Prostate gland (tissue), 2 donors: ENCODE measurements at regions not wholly inside any gene's neighbourhood (a gene's known extent, or its start where the extent isn't known, plus 50 kb on each side); places are given as distances from the start of the nearest gene placed in this dataset.

Source experiments
- DNase-seq: peaks from one replicate; pipeline ENCODE4 v3.0.0-alpha.2; 2019; ENCODE audit warnings: low spot score
- H3K27ac ChIP-seq, 2 donors: fragments of 200-600 bp; sonication (generic); 2 replicates each; pipeline ENCODE4 v1.5.1; 2017 to 2019
- H3K27me3 ChIP-seq: fragments of 200-600 bp; sonication (generic); replicated peaks from 2 replicates; pipeline ENCODE4 v1.5.1; 2019; ENCODE audit not compliant: insufficient read depth
- H3K36me3 ChIP-seq, 2 donors: fragments of 200-600 bp; sonication (generic); 1 replicate in 1 of 2; 2 replicates in 1 of 2; pipeline versions ENCODE4 v1.5.1 to v1.8.1; 2017 to 2019
- H3K4me1 ChIP-seq: fragments of 200-600 bp; sonication (generic); replicated peaks from 2 replicates; pipeline ENCODE4 v1.5.1; 2019
- H3K4me3 ChIP-seq, 2 donors: fragments of 200-600 bp; sonication (generic); 2 replicates each; pipeline ENCODE4 v1.5.1; 2017 to 2019
- H3K9me3 ChIP-seq: fragments of 200-600 bp; sonication (generic); 2 replicates; pipeline ENCODE4 v1.5.1; 2017
- POLR2A ChIP-seq: fragments of 450-650 bp; IDR thresholded peaks from one replicate; pipeline ENCODE4 v1.6.1; 2016; ENCODE audit warnings: antibody characterized with exemption, mild to moderate bottlenecking
- POLR2AphosphoS5 ChIP-seq: sonication (generic); formaldehyde crosslinking; IDR thresholded peaks from one replicate; pipeline ENCODE4 v1.6.1; 2017; ENCODE audit warnings: antibody characterized with exemption
- WGBS: methylation state at CpG from one replicate; pipeline ENCODE4 v1.1.5; 2018; 5-methylcytosine and 5-hydroxymethylcytosine counted together
- intact Hi-C: fragments of 100-400 bp; cut with DNase I; formaldehyde crosslinking; loops from one replicate; pipeline ENCODE4 v1.14.2; 2022
- TF ChIP-seq, protein P1 (sequence below), 4 experiments: fragments of 200-600 bp in 2 of 4; fragments of 450-650 bp in 2 of 4; sonication (generic) in 2 of 4; IDR thresholded peaks; 1 replicate in 3 of 4; 2 replicates in 1 of 4; pipeline ENCODE4 v1.5.1; 2016 to 2019; ENCODE audit warnings: antibody characterized with exemption in 4 of 4, mild to moderate bottlenecking in 2 of 4, moderate library complexity in 2 of 4

DNA sequence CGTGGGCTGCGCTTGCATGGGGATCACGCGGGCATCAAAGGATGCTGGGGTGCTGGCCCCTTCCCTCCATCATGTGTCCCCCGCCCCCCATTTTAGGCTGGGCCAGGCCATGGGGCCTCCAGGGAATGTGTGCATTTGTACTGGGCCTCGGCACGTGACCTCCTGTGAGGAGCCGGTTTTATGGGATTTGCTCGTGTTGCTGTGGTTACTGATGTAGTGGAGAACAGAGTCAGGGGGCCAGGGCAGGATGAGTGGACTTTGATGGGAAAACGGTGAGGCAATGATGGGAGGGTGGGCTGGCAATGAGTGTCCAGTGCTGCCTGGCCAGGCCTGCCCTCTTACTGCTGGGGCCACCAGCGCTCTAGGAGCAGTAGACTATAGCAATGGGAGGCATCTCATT, 257.7 kb downstream of the LOXHD1 start:
- H3K4me3 ChIP-seq, result no peak overlapping the region
- no peaks in the 10 kb centered on the region for H3K36me3 ChIP-seq
- DNase-seq, result no peak
- no peak for TF ChIP-seq POLR2AphosphoS5
- no peak for TF ChIP-seq POLR2A
- TF ChIP-seq, protein P1, sequence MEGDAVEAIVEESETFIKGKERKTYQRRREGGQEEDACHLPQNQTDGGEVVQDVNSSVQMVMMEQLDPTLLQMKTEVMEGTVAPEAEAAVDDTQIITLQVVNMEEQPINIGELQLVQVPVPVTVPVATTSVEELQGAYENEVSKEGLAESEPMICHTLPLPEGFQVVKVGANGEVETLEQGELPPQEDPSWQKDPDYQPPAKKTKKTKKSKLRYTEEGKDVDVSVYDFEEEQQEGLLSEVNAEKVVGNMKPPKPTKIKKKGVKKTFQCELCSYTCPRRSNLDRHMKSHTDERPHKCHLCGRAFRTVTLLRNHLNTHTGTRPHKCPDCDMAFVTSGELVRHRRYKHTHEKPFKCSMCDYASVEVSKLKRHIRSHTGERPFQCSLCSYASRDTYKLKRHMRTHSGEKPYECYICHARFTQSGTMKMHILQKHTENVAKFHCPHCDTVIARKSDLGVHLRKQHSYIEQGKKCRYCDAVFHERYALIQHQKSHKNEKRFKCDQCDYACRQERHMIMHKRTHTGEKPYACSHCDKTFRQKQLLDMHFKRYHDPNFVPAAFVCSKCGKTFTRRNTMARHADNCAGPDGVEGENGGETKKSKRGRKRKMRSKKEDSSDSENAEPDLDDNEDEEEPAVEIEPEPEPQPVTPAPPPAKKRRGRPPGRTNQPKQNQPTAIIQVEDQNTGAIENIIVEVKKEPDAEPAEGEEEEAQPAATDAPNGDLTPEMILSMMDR (IDR thresholded peaks at IDR 0.05), result no peak
- H3K27ac ChIP-seq, result no peak overlapping the region
- WGBS, result 72% methylated on average over 11 of the region's 11 CpGs
- intact Hi-C loops, result no loop called here
- no peaks in the 10 kb centered on the region for H3K27me3 ChIP-seq
- no peaks in the 10 kb centered on the region for H3K4me1 ChIP-seq
- no peaks in the 10 kb centered on the region for H3K9me3 ChIP-seq

DNA sequence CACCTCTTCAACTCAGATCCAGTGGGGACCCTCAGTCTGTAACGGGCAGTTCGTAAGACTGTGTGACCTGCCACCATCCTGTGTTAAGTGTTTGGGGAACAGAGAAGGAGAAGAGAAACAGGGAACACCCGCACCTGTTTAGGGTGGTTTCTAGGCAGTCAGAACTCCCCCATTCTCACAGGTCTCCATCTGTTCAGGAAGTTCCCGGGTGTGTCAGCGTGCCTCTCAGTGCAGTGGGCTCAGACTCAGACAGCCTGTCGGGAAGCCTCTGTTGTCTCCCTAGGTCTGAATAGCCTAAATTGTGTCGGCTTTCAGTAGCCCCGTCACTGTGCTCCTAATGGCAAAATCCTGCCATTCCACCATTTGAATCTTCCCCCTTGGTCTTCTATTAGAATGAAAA, 256.6 kb downstream of the LOXHD1 start:
- H3K4me3 ChIP-seq, result no peak overlapping the region
- no peak for DNase-seq
- 74% methylated on average over 8 of the region's 8 CpGs for WGBS
- no peak overlapping the region for H3K27ac ChIP-seq
- no peaks in the 10 kb centered on the region for H3K9me3 ChIP-seq
- intact Hi-C loops, result no loop called here
- no peaks in the 10 kb centered on the region for H3K4me1 ChIP-seq
- no peaks in the 10 kb centered on the region for H3K27me3 ChIP-seq
- no peaks in the 10 kb centered on the region for H3K36me3 ChIP-seq
- TF ChIP-seq, protein P1 (IDR thresholded peaks at IDR 0.05), result no peak
- TF ChIP-seq POLR2AphosphoS5, result no peak
- no peak for TF ChIP-seq POLR2A

DNA sequence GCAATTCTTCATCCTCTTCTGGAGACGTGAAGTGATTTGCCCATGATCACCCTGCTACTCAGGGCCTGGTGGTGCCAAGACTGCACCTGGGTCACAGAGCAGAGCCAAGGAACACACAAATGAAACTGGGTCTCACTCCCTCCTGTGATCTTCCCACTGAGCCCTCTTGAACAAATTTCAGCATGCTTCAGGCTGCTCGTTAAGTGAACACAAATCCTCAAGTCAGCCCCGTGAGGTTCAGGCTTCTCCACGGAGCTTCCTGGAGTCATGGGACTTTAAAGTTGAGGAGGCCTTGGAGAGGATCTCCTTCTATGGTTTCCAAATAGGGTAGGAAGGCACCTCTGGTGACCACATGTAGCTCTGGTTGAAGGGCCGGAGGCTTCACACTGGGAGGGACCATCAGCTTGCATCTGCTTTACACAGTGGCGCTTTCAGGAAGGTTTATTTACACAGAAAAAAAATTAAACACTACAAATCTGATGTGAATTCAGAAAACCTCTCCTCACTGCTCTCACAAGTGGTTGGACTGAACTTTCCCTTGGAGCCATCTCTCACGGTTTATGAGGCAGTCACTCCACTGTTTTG, 255.4 kb downstream of the LOXHD1 start:
- peak overlapping the region in 1 of 2 donors; percentile 23 for H3K27ac ChIP-seq
- H3K27me3 ChIP-seq, result no peaks in the 10 kb centered on the region
- no peak overlapping the region for H3K4me3 ChIP-seq
- 54% methylated on average over 7 of the region's 7 CpGs for WGBS
- no peak for DNase-seq
- TF ChIP-seq POLR2AphosphoS5 (no peak), POLR2A (no peak)
- TF ChIP-seq, protein P1 (IDR thresholded peaks at IDR 0.05), result no peak
- no peaks in the 10 kb centered on the region for H3K4me1 ChIP-seq
- H3K9me3 ChIP-seq, result no peaks in the 10 kb centered on the region
- intact Hi-C loops, result no loop called here
- no peaks in the 10 kb centered on the region for H3K36me3 ChIP-seq

DNA sequence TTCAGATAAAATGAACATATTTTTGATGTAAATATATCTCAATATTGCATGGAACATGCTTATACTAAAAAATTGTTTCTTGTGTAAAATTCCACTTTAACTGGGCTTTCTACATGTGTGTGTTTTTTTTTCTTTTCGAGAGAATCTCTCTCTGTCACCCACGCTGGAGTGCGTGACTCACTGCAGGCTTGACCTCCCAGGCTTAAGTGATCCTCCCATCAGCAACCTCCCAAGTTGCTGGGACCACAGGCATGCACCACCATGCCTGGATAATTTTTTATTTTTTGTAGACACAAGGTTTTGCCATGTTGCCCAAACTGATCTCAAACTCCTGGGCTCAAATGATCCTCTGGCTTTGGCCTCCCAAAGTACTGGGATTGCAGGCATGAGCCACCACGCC, 254.6 kb downstream of the LOXHD1 start:
- Histone ChIP-seq H3K4me3 (no peak overlapping the region), H3K27ac (no peak overlapping the region), H3K27me3 (no peaks in the 10 kb centered on the region), H3K9me3 (no peaks in the 10 kb centered on the region), H3K36me3 (no peaks in the 10 kb centered on the region), H3K4me1 (no peaks in the 10 kb centered on the region)
- intact Hi-C loops, result no loop called here
- 89% methylated on average over 4 of the region's 4 CpGs for WGBS
- TF ChIP-seq, protein P1 (IDR thresholded peaks at IDR 0.05), result no peak
- no peak for TF ChIP-seq POLR2A
- TF ChIP-seq POLR2AphosphoS5, result no peak
- DNase-seq, result no peak

DNA sequence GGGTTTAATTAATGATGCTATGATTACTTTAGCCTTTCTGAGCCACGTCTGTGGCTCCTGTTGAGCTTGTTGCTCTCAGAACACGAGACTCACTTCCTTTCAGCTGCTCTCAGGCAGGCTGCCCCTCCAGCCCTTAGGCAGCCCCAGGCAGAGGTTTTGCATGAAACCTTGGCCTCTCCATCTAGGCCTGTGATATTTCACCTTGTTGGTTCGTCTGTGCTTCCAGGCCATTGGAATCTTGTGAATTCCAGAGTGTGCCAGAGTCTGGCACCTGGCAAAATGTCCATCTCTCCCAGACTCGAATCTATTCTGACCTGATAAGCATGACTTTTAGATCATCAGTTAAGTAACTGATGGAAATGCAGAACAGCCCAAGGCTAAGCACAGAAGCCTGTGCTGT, 254.1 kb downstream of the LOXHD1 start:
- TF ChIP-seq POLR2A, result no peak
- no peak for TF ChIP-seq POLR2AphosphoS5
- TF ChIP-seq, protein P1 (IDR thresholded peaks at IDR 0.05), result no peak
- intact Hi-C loops, result no loop called here
- H3K4me3 ChIP-seq, result no peak overlapping the region
- no peak overlapping the region for H3K27ac ChIP-seq
- H3K36me3 ChIP-seq, result no peaks in the 10 kb centered on the region
- no peaks in the 10 kb centered on the region for H3K27me3 ChIP-seq
- WGBS, result 60% methylated on average over 4 of the region's 4 CpGs
- H3K9me3 ChIP-seq, result no peaks in the 10 kb centered on the region
- H3K4me1 ChIP-seq, result no peaks in the 10 kb centered on the region
- no peak for DNase-seq
